Spleen (tissue), 7 donors: ENCODE measurements at regions not wholly inside any gene's neighbourhood (a gene's known extent, or its start where the extent isn't known, plus 50 kb on each side); places are given as distances from the start of the nearest gene placed in this dataset.

Experiments used
- POLR2A ChIP-seq, 3 donors: fragments of 450-650 bp; IDR thresholded peaks; one replicate each; pipeline ENCODE4 v1.5.1; 2017; ENCODE audit warnings: antibody characterized with exemption in 3 of 3, mild to moderate bottlenecking in 1 of 3
- TF ChIP-seq, protein P1 (sequence below), 11 experiments: fragments of 200-600 bp in 7 of 11; fragments of 450-650 bp in 4 of 11; sonication (generic) in 4 of 11; IDR thresholded peaks in 8 of 11; conservative IDR thresholded peaks in 3 of 11; 1 replicate in 7 of 11; 2 replicates in 4 of 11; pipeline versions ENCODE4 v1.4.0 to v1.8.0; 2016 to 2021; ENCODE audit warnings: antibody characterized with exemption in 11 of 11, inconsistent platforms in 4 of 11, mild to moderate bottlenecking in 1 of 11
- donor health status: DM: no; HTN: no; CAD: no; lungs with moderate emphysema.
- donor health status: DM: no; HTN: no; CAD: no.
- donor health status: DM: no; HTN: no; CAD: no.

- TF ChIP-seq, protein P1, sequence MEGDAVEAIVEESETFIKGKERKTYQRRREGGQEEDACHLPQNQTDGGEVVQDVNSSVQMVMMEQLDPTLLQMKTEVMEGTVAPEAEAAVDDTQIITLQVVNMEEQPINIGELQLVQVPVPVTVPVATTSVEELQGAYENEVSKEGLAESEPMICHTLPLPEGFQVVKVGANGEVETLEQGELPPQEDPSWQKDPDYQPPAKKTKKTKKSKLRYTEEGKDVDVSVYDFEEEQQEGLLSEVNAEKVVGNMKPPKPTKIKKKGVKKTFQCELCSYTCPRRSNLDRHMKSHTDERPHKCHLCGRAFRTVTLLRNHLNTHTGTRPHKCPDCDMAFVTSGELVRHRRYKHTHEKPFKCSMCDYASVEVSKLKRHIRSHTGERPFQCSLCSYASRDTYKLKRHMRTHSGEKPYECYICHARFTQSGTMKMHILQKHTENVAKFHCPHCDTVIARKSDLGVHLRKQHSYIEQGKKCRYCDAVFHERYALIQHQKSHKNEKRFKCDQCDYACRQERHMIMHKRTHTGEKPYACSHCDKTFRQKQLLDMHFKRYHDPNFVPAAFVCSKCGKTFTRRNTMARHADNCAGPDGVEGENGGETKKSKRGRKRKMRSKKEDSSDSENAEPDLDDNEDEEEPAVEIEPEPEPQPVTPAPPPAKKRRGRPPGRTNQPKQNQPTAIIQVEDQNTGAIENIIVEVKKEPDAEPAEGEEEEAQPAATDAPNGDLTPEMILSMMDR (IDR thresholded peaks at IDR 0.05 in 8 of 11, conservative IDR thresholded peaks at IDR 0.05 in 3 of 11), result no peak
- no peak for TF ChIP-seq POLR2A (IDR thresholded peaks at IDR 0.05)
These were observed 147.5 kb downstream of the ZC3H11B start for GRCh38 chr1:219465212-219466093.
